Stomach (tissue), 8 donors: ENCODE measurements at regions not wholly inside any gene's neighbourhood (a gene's known extent, or its start where the extent isn't known, plus 50 kb on each side); places are given as distances from the start of the nearest gene placed in this dataset.

Experiments used
- DNase-seq, 2 donors: peaks; one replicate each; pipeline versions ENCODE4 v3.0.0 to v3.0.0-alpha.2; 2013 to 2019
- H3K27ac ChIP-seq, 5 donors: fragments of 200-600 bp in 4 of 5; sonication (generic) in 4 of 5; one replicate each; pipeline ENCODE4 v1.5.1; 2013 to 2019; ENCODE audit warnings: mild to moderate bottlenecking in 1 of 5, moderate library complexity in 1 of 5
- H3K27me3 ChIP-seq, 3 donors: fragments of 200-600 bp; sonication (generic); one replicate each; pipeline ENCODE4 v1.5.1; 2017 to 2019; ENCODE audit warnings: mixed run types in 1 of 3
- H3K36me3 ChIP-seq, 4 donors: fragments of 200-600 bp; sonication (generic); 1 replicate in 3 of 4; 2 replicates in 1 of 4; pipeline ENCODE4 v1.5.1; 2016 to 2019
- H3K4me1 ChIP-seq, 4 donors: fragments of 200-600 bp; sonication (generic); one replicate each; pipeline ENCODE4 v1.5.1; 2016 to 2019
- H3K4me3 ChIP-seq, 4 donors: fragments of 200-600 bp; sonication (generic) in 3 of 4; one replicate each; pipeline ENCODE4 v1.5.1; 2016 to 2019; ENCODE audit warnings: mild to moderate bottlenecking in 1 of 4
- H3K9me3 ChIP-seq, 4 donors: fragments of 200-600 bp; sonication (generic); one replicate each; pipeline ENCODE4 v1.5.1; 2016 to 2019
- CTCF ChIP-seq, 7 experiments: fragments of 450-650 bp in 4 of 7; fragments of 200-600 bp in 3 of 7; sonication (generic) in 3 of 7; IDR thresholded peaks; one replicate each; pipeline ENCODE4 v1.5.1; 2016 to 2019; ENCODE audit warnings: antibody characterized with exemption in 7 of 7, control low read depth in 2 of 7, mild to moderate bottlenecking in 1 of 7
- EP300 ChIP-seq: sonication (generic); formaldehyde crosslinking; IDR thresholded peaks from one replicate; pipeline ENCODE4 v1.6.1; 2017; ENCODE audit warnings: antibody characterized with exemption
- POLR2A ChIP-seq, 4 donors: fragments of 450-650 bp; IDR thresholded peaks; one replicate each; pipeline ENCODE4 v1.6.1; 2016; ENCODE audit warnings: antibody characterized with exemption in 4 of 4, control low read depth in 2 of 4, mild to moderate bottlenecking in 1 of 4, moderate library complexity in 1 of 4
- POLR2AphosphoS5 ChIP-seq, 3 donors: sonication (generic); formaldehyde crosslinking; IDR thresholded peaks; one replicate each; pipeline ENCODE4 v1.6.1; 2016; ENCODE audit warnings: antibody characterized with exemption in 3 of 3
- WGBS, 5 donors: extraction: QIAGEN DNeasy Blood & Tissue Kit in 3 of 5; methylation state at CpG; one replicate each; pipeline versions ENCODE4 v1.1.5 to v1.1.7; 2013 to 2018; 5-methylcytosine and 5-hydroxymethylcytosine counted together
- intact Hi-C: fragments of 100-400 bp; cut with DNase I; formaldehyde crosslinking; loops from one replicate; pipeline ENCODE4 v1.15.1; 2023; ENCODE audit warnings: low total_unique reads
- donor health status: healthy with polysubstance abuse.
- donor health status: Bipolar disorder and iron deficiency.
- donor health status: healthy.

DNA sequence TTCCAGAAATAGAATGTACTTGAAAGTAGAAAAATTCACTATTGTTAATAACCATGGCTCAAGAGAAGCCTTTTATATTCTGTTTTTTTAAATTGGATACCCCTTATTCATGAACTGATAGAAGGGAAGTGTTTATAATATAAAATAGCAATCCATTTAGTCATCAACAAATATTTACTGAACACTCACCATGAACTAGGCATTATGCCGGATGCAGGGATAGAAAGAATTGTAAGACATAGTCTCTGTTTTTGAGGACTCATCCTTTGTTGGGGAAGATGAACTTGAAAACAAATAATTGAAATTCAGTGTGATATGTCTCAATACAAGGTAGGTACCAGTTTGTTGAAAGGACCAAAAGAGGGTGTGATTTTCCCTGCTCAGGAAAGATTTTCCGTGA is 160.9 kb upstream of the SATB1 start:
- TF ChIP-seq CTCF (IDR thresholded peaks at IDR 0.05) = no peak
- no peak for TF ChIP-seq POLR2AphosphoS5 (IDR thresholded peaks at IDR 0.05)
- TF ChIP-seq POLR2A (IDR thresholded peaks at IDR 0.05) = no peak
- TF ChIP-seq EP300 = no peak
- intact Hi-C loops = no loop called here

DNA sequence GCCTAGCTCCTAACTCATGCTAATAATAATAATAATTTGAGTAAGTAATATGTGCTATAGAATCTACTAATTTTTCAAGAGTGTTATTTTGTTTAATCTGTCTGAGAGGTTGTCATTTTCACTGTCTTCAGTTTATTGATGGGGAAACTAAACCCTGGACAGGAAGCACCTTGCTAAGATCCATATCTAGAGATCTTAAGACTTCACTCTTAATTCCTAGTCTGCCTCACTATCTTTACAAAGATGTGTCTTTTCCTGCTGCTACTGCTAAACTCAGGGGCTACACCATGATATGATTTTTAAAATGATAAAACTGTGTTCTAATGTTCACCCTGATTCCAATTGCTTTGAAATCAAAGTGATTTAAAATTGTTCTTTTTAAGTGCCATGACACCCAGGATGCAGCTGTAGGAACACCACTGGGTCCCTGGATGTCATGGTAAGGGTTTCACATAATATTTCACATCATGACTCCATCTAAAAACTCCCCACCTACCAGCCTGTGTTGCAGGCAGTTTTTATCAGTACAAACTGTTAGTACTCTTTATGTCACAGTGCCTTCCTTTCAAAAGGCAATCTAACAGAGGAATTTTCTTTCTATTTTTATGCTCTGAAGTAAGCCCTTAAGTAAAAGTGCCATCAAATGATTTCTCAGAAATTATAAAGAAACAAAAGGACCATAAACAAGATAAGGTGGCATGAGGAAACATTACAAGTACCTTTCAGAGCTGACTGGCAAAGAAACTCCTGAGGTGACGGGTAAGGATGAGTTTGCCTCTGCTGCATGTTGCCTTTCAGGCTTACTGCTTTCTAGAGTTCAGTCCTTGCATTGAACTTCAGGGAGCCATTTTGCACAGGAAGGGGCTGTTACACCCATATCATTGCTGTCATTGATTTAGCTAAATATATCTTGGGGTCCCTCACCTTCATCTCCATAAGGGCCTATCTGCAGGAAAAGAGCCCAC is 160.1 kb upstream of the SATB1 start:
- TF ChIP-seq CTCF (IDR thresholded peaks at IDR 0.05) = no peak
- TF ChIP-seq POLR2A (IDR thresholded peaks at IDR 0.05) = no peak
- no peak for TF ChIP-seq EP300
- TF ChIP-seq POLR2AphosphoS5 (IDR thresholded peaks at IDR 0.05) = no peak
- Histone ChIP-seq H3K4me3 (no peak overlapping the region), H3K4me1 (peaks cover 0 to 6% (median 0%) of the 10 kb centered on the region in 4 donors), H3K9me3 (peaks cover 0 to 6% (median 0%) of the 10 kb centered on the region in 4 donors), H3K27ac (no peak overlapping the region), H3K36me3 (no peaks in the 10 kb centered on the region), H3K27me3 (no peaks in the 10 kb centered on the region)
- WGBS, 5 donors = 80 to 100% (median 97%) methylated on average over 1 of the region's 1 CpG
- DNase-seq = no peak
- intact Hi-C loops = no loop called here

More for the DNA sequence above, 160.9 kb upstream of the SATB1 start:
- Histone ChIP-seq H3K36me3 (no peaks in the 10 kb centered on the region), H3K27me3 (no peaks in the 10 kb centered on the region), H3K4me1 (peaks cover 0 to 13% (median 3%) of the 10 kb centered on the region in 4 donors), H3K27ac (no peak overlapping the region), H3K9me3 (peaks cover 0 to 6% (median 0%) of the 10 kb centered on the region in 4 donors), H3K4me3 (no peak overlapping the region)
- WGBS, 5 donors = 75 to 88% (median 83%) methylated on average over 2 of the region's 2 CpGs
- no peak for DNase-seq

DNA sequence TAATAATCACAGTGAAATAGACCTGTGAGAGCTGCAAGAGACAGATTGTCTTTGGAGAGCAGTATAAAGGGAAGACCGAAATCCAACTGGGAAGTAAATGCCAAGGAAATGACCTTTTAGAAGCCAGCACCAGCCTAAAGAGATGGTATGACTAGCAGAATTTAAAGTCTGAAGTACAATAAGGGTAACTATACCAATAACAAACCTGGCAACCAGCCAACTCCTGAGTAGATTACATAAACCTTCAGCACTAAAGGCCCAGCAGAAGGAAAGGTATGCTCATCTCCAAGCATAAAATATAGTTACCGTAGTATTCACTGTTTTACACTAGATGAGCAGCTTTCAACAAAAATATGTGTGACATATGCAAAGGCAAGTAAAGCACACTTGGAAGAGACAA is 155.1 kb upstream of the SATB1 start:
- Histone ChIP-seq H3K36me3 (no peaks in the 10 kb centered on the region), H3K9me3 (peaks cover 0 to 6% (median 0%) of the 10 kb centered on the region in 4 donors), H3K27me3 (no peaks in the 10 kb centered on the region), H3K27ac (no peak overlapping the region), H3K4me1 (no peaks in the 10 kb centered on the region), H3K4me3 (no peak overlapping the region)
- WGBS, 5 donors = 40 to 86% (median 63%) methylated on average over 2 of the region's 2 CpGs
- intact Hi-C loops = no loop called here
- peak in 1 of 2 donors; percentile 55 for DNase-seq
- TF ChIP-seq POLR2AphosphoS5 (IDR thresholded peaks at IDR 0.05) (no peak), POLR2A (IDR thresholded peaks at IDR 0.05) (no peak), EP300 (no peak), CTCF (IDR thresholded peaks at IDR 0.05) (no peak)

- Histone ChIP-seq H3K4me3 (no peak overlapping the region), H3K9me3 (peaks cover 0 to 6% (median 0%) of the 10 kb centered on the region in 4 donors), H3K27ac (no peak overlapping the region), H3K36me3 (no peaks in the 10 kb centered on the region), H3K4me1 (no peaks in the 10 kb centered on the region), H3K27me3 (no peaks in the 10 kb centered on the region)
- TF ChIP-seq POLR2AphosphoS5 (IDR thresholded peaks at IDR 0.05) (no peak), EP300 (no peak), CTCF (IDR thresholded peaks at IDR 0.05) (no peak), POLR2A (IDR thresholded peaks at IDR 0.05) (no peak)
- intact Hi-C loops = no loop called here
- 29 to 72% (median 46%) methylated on average over 3 of the region's 3 CpGs for WGBS, 5 donors
- no peak for DNase-seq
These were observed 154.5 kb upstream of the SATB1 start for GRCh38 chr3:18579661-18580060.
